ENCODE measurements at regions not wholly inside any gene's neighbourhood (a gene's known extent, or its start where the extent isn't known, plus 50 kb on each side); places are given as distances from the start of the nearest gene placed in this dataset.

DNA sequence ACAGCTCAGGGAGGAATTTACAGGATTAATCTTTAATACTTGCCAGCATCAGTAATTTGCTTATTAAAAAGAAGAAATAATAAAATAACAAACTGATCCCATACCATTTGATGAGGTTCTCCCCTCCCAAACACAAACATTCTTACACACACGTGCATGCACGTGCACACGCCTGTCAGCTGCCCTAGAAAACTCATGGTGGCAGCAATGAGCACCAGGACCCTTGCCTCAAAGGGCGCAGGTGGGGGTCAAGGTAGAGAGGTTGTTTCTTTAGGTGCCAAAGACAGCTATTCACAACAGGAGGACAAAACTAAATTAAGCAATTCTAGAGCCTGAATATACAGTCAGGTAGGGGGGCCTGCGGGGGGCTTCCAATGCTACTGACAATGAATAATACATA is 219.3 kb downstream of the BUD13 start:
- no peak for DNase-seq

DNA sequence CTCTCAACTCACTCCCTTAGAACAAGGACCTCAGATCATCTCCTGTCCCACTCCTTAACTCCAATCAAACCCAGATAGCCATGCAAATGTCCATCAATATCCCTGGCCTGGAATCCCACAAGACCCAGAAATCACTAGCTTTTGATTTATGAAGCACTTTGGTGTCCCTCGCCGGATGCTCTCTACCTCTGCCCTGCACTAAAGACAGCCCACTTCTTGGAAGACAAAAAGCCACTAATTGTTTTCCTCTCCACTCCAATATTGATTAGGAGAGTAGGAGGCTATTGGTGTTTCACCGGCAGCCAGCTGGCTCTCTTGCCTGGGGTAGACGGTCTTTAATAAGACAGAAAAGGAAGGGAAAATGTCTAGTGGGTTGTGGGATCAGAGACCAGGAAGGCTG is 221.2 kb downstream of the BUD13 start:
- DNase-seq = no peak

- DNase-seq = no peak
These were observed 224.5 kb downstream of the BUD13 start for GRCh38 chr11:116548256-116548655.

DNA sequence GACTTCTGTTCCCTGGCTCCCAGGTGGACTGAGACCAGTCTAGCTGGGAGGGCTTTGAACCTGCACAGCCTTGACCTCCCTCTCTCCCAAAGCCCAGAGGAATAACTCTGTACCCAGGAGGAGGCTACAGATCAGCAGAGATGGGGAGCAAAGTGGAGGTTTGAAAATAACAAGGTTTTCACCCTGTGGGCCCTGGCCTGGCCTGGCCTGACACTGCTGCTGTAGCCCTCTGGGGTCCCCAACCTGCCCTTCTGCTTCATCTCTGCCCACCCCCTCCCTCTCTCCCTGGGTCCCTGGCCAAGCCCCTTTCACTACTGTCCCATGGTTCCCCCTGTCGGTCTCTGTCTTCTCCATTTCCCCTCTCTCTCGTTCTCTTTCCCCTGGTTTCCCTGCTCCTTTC is 225.2 kb downstream of the BUD13 start:
- DNase-seq = no peak

- DNase-seq = no peak
These were observed 226.9 kb downstream of the BUD13 start for GRCh38 chr11:116545912-116546311.

- no peak for DNase-seq
These were observed 228.1 kb downstream of the BUD13 start for GRCh38 chr11:116544721-116545120.

- no peak for DNase-seq
These were observed 228.8 kb downstream of the BUD13 start for GRCh38 chr11:116543911-116544475.

DNA sequence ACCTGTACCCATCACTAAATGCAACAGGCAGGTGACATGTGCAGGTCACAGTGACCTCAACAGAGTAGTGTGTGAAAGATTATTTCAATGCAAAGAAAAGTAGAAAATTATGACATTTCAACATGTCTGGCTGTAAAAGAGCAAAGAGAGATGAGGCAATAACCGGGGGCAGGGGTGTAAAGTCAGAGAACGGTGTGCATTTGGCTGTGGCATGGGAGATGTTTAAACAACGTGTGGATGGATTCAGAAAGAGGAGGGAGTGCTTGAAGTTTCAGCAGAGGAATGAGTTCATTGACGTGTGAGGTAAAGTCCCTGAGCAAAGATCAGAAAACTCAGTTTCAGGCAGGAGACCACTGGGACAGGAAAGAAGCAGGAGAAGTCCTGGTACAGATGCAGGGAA is 229.7 kb downstream of the BUD13 start:
- DNase-seq = no peak

GRCh38 chr11:116542406-116542805 is 230.4 kb downstream of the BUD13 start:
- no peak for DNase-seq

DNA sequence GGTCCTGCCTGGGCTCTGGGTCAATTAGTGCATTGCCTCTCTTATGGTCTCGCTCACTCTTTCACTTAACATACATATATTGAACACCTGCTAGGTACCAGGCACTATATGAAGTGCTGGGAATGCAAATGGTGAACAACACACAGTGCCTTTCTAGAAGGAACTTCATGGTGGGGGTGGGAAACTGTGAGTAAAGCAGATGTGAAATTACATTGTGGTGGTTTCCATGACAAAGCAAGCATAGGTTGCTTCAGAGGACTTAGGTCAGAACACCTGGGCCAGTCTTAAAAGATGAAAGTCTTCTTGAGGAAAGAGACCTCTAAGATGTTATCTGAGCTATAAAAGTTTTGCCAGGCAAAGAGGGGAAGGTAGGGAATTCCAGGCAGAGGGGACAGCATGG is 231.3 kb downstream of the BUD13 start:
- no peak for DNase-seq

- DNase-seq = no peak
These were observed 232.0 kb downstream of the BUD13 start for GRCh38 chr11:116540645-116541304.

GRCh38 chr11:116539836-116540418 is 232.9 kb downstream of the BUD13 start:
- DNase-seq = no peak

DNA sequence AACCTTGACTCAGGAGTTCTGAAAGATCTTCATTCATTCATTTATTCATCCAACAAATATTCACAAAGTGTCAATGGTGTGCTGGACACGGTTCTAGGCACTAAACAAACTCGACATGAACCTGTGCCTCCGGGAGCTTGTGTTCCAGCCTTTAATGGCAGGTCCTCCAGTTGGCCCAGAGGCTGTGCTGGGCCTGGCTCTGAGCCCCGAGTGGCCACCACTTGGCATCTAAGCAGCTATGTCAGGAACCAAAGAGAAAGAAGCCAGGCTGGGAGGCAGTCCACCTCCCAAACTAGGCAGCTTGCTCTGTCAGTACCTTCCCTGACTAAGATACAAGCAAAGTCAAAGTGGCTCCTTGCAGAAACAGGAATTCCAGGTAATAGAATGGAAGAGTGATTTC is 233.6 kb downstream of the BUD13 start:
- DNase-seq = no peak

DNA sequence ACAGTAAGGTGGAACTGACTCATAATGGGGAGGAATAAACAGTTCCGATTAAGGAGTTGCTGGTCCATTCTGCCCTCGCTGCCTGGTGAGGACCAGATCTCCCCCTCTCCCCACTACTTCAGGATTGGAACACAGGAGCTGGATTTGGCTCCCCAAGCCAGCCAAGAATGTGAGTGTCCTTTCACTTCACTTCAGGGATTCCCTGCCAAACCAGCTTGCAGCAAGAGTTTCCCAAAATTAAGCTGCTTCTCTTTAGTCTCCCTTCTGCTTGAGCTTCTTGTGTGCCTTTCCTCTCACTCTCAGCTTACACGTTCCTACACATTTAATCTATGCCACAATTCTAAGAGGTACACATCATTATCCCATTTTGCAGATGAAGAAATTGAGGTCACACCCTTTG is 234.1 kb downstream of the BUD13 start:
- no peak for DNase-seq

DNA sequence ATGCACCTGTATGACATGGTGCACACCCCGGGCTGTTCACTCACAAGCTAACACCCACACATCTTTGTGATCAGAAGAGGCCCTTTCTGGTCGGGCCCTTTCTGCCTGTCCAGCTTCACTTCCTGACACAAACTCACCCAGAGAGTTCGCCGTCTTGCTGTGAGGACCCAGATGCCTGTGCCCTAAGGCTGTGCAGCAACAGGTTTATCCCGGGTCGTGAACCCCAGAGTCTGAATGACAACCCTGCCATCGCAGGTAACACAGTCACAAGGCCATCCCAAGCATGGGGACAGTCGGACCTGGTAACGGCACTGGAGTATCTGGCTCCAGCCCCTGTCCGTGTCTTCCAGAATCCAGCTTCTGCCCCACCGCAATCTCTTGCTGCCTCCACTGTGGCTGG is 235.1 kb downstream of the BUD13 start:
- DNase-seq = no peak

DNA sequence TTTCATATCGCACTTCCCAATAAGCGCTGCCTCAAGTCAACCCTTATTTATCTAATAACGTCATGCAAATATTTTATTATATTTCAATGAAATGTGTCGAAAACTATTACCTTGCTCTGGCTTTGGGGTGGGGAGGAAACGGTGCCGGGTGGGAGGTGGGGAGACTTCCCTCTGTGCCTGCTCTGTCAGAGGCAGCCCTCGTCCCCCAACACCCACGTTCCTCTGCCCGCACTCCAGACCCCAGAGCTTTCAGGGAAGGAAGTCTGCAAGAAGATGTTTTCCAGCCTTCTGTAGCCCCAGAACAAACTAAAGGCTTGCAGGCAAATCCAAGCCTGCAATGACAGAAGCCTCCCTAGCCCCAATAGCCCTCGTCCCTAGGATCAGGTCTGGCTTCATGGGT is 235.7 kb downstream of the BUD13 start:
- no peak for DNase-seq

GRCh38 chr11:116536416-116536815 is 236.4 kb downstream of the BUD13 start:
- DNase-seq = no peak

- peak; percentile 35 for DNase-seq
These were observed 236.8 kb downstream of the BUD13 start for GRCh38 chr11:116535994-116536393.

DNA sequence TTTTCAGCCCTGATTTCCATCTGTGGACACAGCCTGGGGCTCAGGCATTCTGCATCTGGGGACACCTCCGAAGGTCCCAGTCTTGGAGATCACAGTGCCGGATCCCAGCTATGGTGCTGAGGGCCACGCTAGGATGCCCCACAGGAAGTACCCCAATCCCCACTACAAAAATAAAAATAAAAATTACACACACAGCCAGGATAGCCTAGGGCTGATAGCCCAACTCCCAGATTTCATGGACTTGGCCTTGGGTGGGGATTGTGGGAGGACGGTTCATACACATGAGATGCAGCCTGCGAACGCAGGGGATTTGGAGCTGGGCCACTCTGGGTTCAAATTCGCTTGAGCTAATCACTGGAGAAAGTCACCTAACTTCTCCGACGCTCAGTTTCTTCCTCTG is 237.7 kb downstream of the BUD13 start:
- DNase-seq = no peak

DNA sequence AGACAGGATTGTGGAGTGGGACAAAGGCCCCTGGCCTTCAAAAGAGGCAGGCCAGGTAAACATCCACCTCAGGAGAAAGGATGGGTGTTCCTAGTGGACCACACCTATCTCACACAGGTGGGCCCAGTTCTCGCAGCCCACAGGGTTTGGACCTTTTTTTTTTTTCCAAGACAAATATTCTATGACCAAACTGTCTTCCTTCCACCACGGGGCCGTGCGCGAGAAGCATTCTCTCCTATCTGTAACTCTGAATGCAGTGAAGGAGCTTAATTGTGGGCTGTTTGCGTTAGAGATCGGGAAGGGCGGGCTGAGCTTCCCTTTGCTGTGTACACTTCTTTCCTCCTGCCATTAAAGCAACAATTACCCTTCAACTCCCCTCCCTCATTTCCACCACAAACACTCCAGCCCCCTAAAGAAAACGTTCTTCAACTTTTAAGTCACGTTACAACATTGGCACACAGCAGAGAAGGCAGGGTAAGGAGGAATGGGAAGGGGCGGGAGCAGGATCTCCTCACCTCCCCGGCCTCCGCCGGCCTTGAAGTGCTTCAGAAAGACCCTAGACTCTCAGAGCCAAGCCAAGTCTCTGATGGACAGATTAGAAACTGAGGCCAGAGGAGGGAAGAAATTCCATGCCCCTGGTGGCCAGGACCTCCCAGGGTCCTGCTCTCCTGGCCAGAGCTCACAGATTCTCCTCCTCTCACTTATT is 238.4 kb downstream of the BUD13 start:
- no peak for DNase-seq

- no peak for DNase-seq
These were observed 239.5 kb downstream of the BUD13 start for GRCh38 chr11:116533186-116533825.

- no peak for DNase-seq
These were observed 240.7 kb downstream of the BUD13 start for GRCh38 chr11:116532066-116532465.

- no peak for DNase-seq
These were observed 242.1 kb downstream of the BUD13 start for GRCh38 chr11:116530705-116531104.

- DNase-seq = no peak
These were observed 243.5 kb downstream of the BUD13 start for GRCh38 chr11:116529271-116529670.

Measured in NCI-H524 treated with DMSO at 0.1 percent for 48 hours (cell line).